ENCODE measurements at regions not wholly inside any gene's neighbourhood (a gene's known extent, or its start where the extent isn't known, plus 50 kb on each side); places are given as distances from the start of the nearest gene placed in this dataset.

DNA sequence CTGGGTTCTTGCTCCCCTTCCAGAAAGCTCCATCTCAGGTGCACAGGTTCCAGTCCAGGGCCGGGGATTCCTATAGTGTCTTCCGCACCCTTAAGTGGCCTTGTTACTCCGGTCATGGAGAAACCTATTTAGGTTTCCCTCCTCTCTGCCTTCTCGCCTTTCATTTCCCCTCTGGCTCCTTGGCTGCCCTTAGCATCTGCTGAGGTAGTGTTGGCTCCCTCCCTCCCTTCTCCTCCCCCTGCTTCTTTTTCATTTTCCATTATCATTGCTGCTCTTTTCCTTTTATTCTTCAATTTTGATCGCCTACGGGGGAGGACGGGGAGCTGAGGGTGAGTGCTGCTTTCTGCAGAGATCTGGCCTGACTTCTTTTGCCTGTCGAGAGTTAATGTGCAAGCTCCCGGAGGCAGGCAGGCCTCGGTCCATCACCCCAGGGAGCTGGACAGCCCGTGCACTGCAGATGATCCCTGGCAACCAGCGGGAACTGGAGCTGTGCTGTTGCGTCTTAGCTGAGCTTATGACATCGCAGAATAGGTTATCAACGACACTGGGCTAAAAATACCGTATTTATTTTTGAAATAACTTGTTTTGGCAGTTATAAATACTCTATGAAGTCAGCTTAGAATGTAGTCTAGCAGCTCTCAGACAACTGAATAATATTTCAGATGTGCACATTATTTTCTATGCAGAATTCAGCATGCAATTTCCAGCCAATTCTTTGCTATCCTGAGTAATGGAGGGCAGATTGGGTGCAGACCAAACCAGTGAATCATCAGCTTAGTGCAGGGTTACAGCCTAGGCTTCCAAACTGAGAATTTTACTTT is 141.9 kb downstream of the SLC4A3 start:
- no peak for DNase-seq (ENCODE audit: low read depth)

DNA sequence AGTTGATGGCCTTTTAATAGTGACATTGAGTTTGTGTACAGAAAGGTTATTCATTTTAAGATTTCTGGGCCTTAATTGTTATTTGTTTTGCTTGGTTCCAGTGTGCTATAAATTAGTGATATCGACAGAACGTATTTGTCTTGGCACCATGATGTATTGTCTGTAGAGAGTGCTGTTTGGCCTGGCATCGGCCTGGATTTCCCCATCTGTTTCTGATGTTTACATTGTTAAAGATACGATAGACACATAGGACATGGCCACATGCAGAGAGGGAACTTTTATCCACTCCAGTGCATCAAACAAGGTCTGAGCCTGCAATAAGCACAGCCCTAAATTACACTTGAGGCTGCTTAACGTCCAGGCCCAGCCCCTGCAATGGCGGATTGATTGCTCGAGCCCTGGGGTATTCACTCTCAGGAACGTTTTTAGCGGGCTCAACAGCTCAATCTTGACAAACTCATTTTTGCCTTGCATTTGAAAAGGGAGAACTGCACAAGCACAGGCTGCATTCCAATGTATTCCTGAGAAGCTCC is 144.7 kb downstream of the SLC4A3 start:
- DNase-seq (ENCODE audit: low read depth): no peak

DNA sequence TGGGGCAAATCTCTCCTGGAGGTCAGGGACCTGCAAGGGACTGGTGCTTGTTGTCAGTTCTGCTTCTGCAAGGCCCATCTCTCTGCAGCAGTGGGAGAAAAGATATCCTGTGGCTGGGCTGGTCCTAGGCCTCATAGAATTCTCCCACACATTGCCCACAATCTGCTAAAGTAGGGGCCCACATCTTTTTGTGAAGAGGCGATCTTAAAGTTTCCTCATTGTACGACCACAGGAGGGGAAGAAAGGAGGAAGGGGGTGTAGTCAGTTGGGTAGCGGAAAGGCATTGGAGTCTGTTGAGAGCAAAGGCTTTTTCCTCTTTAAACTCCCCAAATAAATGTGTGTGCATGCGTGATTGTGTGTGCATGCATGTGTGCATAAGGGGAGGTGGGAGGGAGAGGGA is 145.3 kb downstream of the SLC4A3 start:
- DNase-seq (ENCODE audit: low read depth): no peak

DNA sequence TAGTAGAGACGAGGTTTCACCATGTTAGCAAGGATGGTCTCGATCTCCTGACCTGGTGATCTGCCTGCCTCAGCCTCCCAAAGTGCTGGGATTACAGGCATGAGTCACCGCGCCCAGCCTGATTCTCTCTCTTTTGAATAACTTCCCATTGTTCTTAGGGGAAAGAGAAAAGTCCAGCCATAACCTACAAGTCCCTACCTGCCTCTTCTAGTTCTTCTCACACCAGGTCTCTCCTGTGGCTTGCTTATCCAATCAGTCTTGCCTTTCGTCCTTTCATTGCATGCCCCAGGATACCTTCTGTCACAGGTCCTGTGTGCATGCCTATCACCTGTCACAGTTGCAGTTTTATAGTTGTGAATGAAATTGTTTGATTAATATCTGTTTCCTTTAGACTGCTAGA is 148.1 kb downstream of the SLC4A3 start:
- no peak for DNase-seq (ENCODE audit: low read depth)

DNA sequence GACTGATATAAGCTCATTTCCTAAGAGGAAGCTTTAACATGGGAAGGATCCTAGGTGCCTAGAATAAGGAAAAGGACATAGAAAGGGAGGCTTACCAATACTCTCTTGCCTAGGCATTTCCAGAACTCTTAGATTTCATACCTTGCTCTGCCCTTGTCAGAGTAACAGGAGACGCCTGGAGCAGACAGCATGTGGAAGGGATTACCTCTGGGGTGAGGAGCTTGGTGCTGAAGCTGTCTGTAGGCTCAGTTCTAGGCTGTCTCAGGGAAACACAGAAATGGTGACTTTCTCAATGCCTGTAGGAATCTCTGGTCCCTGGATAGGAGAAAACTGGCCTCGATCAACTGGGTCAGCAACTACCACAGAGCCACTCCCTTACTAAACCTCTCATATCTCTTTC is 150.0 kb downstream of the SLC4A3 start:
- no peak for DNase-seq (ENCODE audit: low read depth)

DNA sequence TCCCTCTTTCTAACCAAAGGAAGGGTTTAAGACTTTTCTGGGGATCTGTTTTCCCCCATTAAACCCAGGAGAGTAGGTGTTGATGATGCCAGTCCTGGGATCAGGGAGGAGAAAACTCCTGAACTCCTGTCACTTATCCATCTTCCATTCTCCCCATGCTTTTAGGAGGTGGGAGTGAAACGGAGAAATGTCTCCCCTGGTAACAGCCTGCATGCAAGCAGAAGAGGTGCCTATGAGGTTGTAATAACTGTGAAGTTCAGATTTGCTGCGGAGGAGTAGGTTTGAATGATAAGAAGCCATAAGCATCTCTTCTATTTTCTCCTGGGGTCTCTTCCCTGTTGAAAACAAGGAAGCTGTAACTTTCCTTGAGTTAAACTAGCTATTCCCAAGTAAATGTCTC is 150.8 kb downstream of the SLC4A3 start:
- no peak for DNase-seq (ENCODE audit: low read depth)

DNA sequence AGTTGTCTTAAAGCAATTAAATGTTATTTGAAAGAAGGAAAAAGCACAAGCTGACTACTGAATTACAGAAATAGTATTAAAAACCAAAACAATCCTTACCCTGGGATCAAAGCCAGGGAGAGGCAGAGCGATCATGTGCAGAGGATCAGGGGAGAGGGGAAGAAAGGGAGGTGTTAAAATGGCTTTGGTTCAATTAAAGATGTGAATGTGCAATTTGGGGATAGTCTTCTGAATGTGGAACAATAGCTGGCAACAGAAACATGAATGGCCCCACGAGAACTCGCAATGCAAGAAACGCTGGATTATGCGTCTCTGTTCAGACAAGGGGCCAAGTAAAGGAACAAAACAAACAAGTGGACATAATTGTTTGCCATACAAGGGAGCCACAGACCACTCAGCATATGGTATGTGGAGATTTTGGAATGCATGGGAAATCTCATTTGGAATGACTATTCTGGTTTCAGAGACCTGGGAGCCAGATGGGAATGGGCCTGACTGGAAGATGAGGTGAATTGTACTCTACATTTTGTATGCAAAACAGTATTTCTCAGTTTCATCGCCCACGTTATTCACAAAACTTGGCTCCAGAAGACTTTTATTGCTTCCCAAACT is 155.4 kb downstream of the SLC4A3 start:
- no peak for DNase-seq (ENCODE audit: low read depth)

DNA sequence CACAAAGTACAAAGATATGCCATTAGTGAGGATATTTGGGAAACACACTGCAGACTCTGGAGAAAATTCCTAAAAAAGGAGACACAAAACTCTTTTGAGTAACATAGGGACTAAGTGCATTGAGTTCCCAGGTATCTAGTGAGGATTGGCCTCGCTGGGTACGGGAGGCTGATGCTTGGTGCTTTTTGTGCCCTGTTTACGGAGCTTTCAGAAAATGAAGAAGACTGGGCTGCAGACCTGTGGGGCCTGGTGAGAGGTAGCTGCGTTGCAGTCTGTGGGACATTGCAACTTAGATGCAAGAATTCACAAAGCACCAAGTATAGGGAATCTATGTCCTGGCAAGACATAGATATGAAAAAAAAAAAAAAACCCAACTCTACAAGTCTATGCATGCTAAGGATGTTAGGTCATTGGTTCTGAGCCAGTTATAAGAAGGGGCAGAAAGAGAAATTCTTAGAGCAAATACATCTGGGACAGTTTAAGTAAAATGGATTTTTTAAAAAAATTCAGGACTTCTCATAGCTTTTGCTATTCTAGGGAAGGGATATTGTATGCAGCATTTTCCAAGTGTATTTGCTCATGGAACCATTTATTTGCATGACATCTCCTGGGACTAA is 156.0 kb downstream of the SLC4A3 start:
- no peak for DNase-seq (ENCODE audit: low read depth)

DNA sequence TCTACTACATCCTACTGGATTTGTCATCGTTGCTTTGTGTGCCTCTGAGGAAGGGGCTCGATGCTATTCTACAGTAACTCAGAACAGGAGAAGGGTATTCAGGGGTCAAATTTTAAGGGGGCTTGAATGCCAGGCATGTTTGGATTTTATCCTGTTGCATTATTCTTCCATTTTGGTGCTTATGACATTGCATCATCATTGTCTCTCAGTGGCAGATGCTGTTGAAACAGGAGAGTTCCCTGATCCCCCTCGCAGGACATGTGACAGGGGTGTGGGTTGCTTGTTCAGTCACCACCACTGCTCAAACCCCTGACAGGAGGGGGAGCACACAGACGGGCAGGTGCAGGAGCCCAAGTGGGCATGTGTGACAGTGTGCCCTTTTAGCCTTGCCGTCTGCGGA is 156.7 kb downstream of the SLC4A3 start:
- no peak for DNase-seq (ENCODE audit: low read depth)

DNA sequence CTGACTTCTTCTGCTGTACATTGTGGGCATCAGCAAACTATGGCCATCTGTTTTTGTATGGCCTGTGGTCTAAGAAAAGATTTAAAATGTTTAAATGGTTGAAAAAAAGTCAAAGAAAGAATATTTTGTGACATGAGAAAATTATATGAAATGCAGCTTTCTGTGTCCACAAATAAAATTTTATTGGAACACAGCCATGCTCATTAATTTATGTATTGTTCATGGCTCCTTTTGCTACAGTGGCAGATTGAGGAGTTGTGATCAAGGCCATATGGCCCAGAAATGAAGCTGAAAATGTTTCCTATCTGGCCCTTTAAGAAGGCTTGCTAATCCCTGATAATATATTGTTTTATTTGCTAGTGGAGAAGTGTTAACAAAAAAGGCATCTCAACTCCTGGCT is 162.0 kb downstream of the SLC4A3 start:
- no peak for DNase-seq (ENCODE audit: low read depth)

DNA sequence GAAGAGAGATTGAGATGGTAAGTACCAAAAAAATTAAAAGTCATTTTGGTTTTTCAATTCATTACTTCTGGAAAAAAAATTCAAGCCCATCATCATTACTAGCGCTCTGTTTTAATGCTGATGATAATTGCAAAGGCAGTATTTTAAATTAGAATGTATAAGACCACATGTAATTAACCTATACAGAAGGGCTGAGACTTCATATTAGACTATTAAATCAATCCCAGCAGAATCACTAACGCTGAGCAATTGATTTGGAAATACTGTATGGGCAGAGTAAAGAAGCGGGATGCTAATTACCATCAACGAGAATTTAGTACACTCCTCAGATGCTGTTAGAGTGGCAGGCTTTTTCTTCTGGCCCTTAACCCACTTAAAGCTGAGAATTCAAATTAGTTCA is 165.0 kb downstream of the SLC4A3 start:
- DNase-seq (ENCODE audit: low read depth): no peak

DNA sequence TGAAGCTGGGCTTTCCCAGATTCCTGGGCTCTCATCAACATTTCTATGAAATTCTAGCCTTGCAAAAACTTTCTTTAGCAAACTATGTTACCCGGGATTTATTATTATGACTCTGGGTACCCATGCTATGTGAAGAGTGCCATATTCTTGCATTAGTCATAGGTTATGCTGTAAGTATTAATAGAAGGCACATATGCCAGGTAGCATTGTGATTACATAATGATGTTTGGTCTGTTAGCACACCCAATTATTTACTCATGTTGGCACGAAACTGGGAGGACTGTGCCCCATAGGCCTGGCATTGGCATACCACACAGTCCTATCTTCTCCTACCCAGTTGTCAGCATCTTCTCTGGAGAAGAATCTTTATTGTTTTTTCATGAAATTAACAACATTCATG is 171.0 kb downstream of the SLC4A3 start:
- no peak for DNase-seq (ENCODE audit: low read depth)

DNA sequence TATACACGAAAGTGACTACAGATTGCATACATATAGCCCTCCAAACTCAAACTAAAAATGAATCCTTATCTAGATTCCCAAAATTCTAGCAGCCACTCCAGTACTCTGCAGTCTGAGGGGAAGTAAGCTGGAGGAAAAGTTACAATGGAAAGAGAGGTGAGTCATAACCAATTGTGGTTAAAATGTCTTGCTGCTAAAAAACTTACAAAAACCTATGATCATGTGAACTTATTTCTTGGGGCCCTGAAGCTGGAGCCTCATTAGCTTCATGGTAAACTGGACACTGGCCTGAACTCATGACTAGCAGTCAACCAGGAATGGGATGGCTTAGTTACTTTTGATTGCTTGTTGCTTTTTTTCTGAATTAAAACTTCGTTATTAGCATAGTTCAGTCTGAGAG is 175.9 kb downstream of the SLC4A3 start:
- DNase-seq (ENCODE audit: low read depth): no peak

DNA sequence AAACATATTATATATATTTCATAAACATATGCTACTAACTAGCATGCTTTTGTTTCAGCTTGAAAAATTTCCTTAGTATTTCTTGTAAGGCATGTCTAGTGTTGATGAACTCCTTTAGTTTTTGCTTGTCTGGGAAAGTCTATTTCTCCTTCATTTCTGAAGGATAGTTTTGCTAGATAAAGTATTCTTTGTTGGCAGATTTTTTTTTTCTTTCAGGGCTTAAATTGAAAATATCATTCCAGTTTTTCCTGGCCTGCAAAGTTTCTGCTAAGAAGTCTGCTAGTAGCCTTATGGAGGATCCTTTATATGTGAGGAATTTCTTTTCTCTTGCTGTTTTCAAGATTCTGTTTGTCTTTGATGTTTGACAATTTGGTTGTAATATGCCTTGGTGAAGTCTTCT is 183.5 kb downstream of the SLC4A3 start:
- DNase-seq (ENCODE audit: low read depth): no peak

DNA sequence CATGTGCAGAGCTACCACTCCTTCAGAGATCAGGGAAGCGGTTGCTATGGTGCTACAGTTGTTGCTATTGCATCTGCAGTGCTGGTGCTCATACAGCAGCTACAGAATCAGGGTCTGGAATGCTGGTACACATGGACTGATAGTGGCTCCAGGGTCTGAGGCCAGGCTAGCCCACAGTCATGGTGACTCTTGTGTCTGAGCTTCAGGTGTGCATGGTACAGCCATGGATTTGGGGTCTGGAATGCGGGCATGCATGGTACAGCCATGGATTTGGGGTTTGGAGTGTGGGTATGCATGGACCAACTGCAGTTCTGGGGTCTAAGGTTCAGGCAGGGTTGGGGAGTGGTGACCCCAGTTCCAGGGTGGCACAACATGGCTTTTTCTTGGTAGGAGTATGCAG is 185.2 kb downstream of the SLC4A3 start:
- DNase-seq (ENCODE audit: low read depth): no peak

DNA sequence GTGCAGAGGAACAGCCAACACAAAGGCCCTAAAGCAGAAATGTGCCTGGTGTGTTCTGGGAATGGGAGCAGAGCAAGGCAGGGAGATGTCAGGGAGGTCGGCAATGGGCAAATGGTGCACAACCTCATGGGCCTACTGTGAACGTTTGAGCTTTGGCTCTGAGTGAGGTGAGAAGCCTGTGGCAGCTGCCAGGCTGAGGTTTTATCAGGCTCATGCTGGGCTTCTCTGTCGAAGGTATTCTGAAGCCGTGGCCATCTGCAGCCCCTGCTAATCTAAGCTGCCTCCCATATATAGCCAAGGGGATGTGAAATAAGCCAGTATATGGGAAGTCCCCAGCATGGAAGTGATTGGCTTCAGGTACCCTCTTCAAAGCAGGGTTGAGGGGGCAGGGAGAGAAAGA is 193.3 kb downstream of the SLC4A3 start:
- no peak for DNase-seq (ENCODE audit: low read depth)

DNA sequence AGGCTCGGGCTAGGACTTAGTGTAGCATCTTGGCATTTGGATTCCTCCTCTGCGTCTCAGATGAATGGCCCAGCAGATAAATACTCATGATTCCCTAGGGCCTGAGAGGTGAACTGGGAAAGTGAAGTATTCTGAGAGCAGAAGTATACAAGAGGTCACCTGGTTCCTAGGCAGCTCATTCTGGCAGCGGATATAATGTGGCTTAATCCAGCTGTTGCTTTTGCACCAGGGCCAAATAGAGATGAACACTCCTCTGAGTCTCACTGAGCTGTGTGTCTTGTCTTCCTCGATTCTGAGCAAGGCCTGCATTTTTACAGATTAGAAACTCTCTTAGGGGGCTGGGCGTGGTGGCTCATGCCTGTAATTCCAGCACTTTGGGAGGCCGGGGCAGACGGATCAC is 196.1 kb downstream of the SLC4A3 start:
- no peak for DNase-seq (ENCODE audit: low read depth)

DNA sequence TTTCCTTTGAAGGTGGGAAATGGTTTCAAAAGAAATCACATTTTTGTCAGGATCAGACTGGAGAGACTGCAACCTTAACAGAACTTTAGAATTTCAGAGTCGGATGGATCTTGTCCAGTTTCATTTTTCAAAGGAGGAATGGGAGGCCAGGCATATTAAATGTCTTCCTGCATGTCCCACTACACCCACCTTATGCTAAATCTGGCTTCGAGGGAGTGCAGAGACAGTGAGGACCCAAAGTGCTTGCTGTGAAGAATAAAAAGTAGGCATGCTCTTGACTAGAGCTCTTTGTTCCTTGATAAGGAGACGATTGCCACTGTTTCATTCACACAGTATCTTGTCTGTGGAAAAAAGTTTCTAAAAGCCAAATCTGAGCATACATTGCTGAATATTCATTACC is 197.6 kb downstream of the SLC4A3 start:
- no peak for DNase-seq (ENCODE audit: low read depth)

DNA sequence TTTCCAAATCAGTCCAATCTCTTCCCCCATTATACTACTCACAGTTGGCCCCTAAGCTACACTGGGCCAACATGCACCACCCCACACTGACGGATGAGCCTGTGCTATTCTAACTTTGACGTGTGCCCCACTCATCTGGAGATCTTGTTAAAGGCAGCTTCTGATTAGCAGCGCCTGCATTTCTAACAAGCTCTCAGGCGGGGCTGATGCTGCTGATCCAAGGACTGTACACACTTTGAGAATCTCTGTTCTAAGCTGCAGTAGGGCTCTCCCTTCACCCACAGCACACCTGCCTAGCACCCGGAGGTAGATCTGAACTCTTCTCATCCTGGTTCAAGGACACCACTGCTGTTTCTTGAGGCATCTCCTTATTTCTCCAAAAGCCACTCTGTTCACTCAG is 200.7 kb downstream of the SLC4A3 start:
- no peak for DNase-seq (ENCODE audit: low read depth)

DNA sequence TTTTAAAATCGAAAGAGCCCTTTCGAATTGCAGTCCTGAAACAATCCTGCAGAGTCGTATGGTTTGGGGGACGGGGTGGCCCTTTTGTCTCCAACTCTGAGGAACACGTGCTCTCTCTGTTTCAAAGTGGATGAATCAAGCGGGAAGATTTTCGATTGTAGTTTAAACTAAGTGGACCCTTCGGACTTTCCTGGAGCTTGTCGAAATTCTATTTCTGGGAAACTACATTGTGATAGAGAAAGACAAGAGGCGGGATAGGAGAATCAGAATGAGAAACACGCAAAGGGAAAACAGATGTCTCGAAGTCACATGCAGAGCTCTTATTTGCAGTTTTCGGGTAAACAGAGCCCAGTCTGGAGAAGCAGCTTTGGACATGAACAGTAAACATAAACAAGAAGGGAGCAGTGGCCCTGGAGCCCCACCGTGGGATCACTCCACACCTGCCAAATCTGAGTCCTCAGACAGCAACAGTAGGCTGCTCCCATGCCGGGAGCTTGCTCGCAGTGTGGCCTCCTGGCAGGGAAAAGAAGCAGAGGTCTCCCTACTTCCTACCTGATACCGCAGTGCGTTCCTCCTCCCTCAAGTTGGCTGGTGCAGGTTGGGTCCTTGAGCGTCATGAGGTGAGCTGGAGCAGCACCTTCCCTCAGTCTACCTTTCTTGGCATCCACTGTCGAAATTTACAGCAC is 202.4 kb downstream of the SLC4A3 start:
- DNase-seq (ENCODE audit: low read depth): no peak

DNA sequence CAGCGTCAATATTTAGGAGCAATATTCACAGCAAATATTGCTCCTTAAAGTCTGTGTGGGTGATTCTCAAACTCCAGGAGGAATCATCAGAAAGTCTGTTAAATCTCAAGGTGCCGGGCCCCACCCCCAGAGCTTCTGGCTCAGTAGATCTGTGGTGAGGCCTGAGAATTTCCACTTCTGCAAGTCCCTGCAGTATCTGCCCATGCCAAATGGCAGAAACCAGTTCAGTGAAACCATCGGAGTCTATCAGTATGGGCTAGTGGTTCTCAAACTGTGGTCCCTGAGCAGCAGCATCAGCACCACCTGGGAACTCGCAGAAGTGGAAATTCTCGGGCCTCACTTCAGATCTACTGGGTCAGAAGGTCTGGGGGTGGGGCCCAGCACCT is 202.9 kb downstream of the SLC4A3 start:
- DNase-seq (ENCODE audit: low read depth): no peak

DNA sequence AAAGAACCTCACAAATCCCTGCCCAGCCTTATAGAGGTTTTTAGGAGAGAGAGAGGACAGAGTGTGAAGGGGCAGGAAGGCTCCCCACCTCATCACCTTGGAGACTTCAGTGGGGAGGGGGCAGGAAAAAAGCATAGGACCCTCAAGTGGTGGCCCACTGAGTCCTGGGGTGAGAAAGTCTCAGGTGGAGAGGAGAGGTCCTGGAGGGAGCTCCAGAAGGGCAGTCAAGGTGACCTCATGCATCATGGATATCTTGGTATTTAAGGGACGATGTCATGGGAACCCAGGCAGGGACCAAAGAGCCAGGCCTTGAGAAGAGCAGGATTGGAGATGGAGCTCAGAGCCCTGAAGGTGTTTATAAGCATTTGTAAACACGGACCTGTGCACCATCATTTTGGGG is 204.5 kb downstream of the SLC4A3 start:
- DNase-seq (ENCODE audit: low read depth): no peak

DNA sequence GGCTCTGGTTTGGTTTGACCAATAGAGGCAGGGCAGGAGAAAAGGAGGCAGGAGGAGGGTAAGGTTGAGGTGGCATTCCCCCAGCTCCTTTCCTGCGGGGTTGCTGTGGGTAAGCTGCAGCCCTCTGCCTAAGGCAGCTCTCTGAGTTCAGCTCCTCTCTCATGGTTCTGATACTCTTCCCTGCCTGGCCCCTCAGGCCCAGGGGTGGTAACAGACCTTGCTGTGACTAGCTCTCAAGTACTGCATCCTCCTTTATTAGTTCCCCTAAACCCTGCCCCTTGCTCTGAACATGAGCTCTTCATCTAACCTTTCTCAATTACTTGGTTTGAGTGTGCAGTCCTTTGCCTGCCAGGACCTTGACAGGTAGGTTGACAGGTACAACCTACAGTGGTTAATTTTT is 205.5 kb downstream of the SLC4A3 start:
- DNase-seq (ENCODE audit: low read depth): no peak

Data from stimulated activated CD8-positive, alpha-beta memory T cell treated with anti-CD3 and anti-CD28 coated beads, Interleukin-12 subunit alpha, Interleukin-12 subunit beta, amount 100 ng/mL, for 4 hours (primary cell).